ENCODE measurements at regions not wholly inside any gene's neighbourhood (a gene's known extent, or its start where the extent isn't known, plus 50 kb on each side); places are given as distances from the start of the nearest gene placed in this dataset.
"Not testable (repeated sequence)": the region's sequence is repeated elsewhere in the genome, so short reads cannot be mapped to it uniquely, and the experiment has no call there.

DNA sequence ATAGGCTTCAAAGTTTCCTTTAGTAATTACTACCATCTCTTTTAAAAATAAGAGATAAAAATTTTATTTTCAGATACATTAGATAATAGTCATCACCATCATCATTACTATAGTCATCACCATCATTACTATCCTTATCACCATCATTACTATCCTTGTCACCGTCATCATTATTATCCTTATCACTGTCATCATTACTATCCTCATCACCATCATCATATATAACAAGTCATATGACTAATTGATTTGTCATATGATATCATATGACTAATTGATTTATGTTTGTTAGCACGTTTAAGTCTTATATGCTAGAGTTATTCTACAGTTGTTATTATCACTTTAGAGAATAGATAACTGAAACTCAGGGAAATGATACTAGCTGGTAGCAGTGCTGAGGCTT is 382.1 kb upstream of the CDH18 start:
- DNase-seq (ENCODE audit: low read depth): no peak

DNA sequence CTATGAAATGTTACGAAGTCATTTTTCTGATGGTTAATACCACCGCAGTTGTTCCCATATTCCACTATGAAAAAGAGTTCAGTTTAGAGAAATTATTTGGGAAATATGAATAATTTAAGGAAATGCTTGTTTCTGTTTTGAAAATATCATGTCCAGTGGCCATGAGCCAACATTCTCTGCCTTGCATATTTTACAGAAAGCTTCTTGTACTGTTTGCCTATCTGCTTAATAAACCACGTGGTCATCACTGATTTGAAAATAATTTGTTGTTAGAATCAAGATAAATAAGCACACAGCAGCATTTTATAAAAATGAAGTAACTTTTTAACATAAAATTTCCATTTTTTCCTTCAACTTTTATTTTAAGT is 381.5 kb upstream of the CDH18 start:
- no peak for DNase-seq (ENCODE audit: low read depth)

DNA sequence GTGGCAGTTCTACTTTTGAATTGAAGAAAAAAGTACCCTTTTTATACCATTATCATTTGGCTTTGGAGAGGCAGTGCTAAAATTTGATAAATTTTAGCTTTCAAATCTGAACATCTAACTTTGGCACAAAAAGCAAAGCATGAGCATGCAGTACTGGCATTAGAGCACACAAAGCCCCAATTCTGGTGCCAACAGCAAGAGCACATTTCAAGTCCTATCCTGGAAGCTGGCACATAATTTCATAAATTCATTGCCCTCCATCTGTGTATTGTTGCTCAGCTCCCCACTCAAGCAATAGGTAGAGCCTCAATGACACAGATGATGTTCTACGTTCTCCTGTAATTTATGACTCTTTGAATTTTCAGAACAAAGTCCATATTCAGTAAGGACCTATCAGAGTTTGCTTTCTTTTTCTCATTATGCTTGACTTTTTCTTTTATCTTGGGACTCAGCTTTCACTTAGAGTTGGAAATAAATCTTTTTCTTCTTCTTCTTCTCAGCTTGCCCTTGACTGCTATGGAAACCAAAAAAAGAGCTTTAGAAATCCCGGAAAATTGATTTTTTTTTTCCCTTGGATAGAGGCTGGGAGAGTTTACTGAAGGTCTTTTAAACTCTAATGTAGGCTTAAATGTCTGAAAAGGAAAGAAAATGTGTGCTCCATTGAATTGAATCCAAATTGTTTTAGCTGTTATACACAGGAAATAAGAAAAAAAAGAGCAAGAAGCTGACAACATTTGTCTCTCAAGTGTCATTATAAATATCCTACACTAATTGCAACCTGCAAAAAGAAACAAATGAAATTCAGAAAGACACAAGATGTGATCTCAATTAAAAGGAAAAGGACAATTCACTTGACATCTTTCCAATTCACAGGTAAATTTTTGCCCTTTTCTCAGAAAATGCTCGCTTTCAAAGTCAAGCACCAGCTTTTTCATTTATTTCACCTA is 380.8 kb upstream of the CDH18 start:
- DNase-seq (ENCODE audit: low read depth): no peak

DNA sequence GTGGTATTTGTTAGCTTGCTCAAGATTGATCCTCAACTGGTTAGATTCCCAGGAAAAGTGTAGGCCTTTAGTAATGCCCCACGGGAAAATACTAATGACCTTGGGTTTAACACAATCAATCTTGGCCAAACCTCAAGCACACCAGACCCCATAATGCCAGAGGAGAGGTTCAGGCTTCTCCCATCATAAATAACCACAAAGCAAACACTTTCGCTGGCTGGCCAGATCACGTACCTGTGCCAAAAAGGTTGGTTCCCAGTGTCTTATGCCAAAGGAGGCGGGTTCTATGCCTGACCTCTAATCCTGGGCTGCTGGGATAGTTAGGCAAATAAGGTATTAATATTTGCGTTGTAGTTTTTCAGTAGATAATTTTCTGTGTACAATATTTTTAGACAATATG is 379.2 kb upstream of the CDH18 start:
- no peak for DNase-seq (ENCODE audit: low read depth)

DNA sequence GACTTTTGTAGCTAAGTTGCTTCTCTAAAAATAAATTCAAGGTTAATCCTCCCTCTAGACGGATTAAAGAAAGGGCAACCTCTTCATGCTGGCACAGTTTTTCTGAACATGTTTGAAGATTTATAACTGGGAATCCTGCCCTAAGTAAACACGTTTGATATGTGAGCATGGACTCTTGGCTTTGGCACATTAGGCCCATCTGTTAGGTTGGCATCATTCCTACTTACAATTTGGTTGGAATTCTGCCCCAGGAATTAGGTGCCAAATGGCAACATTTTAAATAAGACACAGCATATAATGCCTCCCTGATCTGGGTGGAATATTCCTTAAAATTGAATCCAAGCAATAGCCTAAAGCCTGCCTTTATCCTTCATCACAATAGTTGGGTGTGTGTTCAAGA is 372.3 kb upstream of the CDH18 start:
- no peak for DNase-seq (ENCODE audit: low read depth)

DNA sequence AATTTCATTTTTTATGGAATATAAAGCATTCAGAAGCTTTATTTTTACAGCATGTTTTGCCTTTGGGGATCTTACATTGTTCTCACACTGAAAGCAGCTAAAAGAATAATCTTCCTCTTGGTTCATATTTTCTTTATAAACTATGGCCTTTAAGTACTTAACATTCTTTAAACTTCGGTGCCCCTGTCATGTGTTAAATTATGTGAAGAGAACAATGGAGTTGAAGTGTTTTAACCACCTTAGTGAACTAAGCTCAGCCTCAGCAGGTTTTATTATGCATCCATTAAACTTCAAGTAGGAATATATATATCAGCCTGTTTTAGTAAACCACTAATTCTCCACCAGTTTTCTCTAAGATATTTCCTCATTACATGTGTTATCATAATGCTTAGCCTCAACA is 371.4 kb upstream of the CDH18 start:
- no peak for DNase-seq (ENCODE audit: low read depth)

DNA sequence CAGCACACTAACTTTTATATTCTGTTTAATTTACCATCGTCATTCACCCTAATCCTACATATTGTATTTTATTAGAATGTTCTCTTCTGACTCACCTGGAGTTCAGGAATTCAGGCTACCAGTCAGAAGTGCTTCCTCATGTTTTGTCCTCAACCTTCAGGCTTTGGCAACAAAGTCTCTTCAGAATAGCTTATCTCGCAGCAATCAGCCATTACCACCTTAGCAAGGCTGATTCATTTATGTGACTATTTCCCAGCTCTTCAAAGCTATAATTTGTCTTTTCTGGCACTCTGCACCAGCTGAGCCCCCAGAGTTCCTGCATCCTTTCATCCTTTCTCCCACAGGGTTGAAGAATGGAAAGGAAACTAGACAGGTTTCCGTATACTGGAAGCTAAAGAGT is 365.5 kb upstream of the CDH18 start:
- no peak for DNase-seq (ENCODE audit: low read depth)

DNA sequence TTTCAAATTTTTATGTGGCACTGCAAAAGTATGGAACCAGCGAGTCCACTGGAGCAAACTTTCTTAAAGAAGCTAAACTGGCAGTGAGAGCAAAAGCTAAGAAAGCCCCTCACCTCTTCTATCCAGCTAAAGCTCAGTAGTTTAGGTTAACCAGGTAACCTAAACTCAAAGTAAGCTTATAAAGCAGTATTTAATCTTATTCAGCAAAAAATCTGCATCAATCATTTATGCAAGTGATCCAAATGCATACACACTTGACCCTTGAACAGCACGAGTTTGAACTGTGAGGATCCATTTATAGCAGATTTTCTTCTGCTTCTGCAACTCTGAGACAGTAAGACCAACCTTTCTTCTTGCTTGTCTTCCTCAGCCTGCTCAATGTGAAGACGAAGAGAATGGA is 363.8 kb upstream of the CDH18 start:
- DNase-seq (ENCODE audit: low read depth): no peak

DNA sequence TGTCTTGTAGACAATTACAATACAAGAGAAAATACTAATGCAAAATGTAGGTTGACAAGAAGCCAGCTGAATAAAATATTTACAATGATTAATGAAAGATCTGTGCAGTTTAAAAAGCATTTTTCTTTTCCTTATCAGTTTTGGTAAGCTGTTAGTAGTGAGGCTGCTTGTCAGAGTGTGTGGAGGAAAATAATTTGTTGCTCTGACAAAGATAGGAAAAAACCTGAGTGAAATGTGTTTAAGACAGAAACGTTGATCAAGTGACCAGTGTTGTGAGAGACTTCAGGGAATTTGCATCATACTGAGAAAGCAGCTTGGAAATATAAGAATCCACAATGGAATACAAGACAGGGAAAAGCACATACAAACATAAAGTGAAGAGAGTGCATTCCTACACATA is 360.3 kb upstream of the CDH18 start:
- no peak for DNase-seq (ENCODE audit: low read depth)

DNA sequence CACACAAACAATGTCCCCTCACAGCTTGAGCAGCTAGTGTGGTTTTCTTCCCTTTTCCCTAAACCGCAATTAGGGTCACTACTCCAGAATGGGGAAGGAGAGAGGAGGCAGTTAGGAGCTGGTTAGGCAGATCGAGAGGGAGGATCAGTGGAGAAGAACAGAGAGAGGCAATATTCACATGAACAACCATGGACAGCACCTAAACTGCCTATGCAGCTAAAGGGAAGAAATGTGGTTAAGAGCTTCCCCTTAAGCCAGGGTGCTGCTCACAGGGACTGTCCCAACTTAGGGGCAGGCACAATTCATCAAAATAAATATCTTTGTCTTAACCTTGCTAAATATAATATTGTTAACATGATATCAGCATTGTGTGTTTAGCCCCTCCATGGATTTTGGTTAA is 359.3 kb upstream of the CDH18 start:
- DNase-seq (ENCODE audit: low read depth): no peak

DNA sequence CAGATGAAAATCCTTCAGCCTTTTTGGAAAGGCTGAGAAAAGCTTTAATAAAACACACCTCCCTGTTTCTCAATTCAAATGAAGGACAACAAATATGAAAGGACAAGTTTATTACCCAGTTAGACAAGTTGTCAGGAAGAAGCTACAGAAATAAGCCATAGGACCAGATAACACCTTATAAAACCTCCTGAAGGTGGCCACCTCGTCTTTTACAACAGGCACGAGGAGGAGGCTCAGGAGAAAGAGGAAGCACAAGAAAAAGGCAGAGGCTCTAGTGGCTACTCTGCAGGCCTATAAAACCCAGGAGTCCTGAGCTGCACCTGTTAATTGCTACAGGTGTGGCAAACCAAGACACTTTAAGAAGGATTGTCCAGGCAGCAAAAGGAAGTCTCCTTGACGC is 352.1 kb upstream of the CDH18 start:
- DNase-seq (ENCODE audit: low read depth): peak; percentile 6

DNA sequence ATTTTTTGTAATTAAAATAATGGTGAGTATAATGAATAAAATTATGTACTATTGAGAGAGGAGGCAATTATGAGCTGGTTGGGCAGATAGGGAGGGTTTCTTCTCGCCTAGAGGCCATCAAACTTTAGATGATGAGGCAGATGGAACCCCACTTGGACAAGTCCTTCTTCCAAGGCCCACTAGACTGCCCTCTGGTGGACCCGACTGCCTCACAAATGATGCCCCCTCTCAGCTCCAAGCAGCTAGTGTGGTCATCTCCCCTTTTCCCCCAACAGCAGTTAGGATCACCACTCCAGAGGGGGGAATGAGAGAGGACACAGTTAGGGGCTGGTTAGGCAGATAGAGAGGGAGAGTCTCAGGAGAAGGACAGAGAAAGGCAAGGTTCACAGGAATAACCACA is 348.0 kb upstream of the CDH18 start:
- peak; percentile 8 for DNase-seq (ENCODE audit: low read depth)

DNA sequence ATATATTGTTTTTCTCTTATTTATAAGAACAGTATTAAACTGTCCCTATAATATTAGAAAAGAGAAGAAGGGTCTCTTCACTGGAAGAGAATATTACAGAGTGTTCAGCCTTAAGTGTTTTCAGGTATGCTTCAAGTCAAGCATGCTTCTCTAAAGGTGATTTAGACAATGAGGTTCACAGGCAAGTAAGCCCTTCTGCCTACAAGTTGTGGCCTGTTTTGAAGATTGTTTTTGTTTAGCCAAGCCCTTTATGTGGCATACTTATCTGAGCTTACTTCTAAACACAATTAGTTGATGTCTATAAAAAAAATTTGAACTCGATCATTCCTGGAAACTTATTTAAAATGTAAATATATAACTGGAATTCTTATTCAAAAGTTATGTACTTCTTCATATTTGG is 343.8 kb upstream of the CDH18 start:
- DNase-seq (ENCODE audit: low read depth): no peak

DNA sequence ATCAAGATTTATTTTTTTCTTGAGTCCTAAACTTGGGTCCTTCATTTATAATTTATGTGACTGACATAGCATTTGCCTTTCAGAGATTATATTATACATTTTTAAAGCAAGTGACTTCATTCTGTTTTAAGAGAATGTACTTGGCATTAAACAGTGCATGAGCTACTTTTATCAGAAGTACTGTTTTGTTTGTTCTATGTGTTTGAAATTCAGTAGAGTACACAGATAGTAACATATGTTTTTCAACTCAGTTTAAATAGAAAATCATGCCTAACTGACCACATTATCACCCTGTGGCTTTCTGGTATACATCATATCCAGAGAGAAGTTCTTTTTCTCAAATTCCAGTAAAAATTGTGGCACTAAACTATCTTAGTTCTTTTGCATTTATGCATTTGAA is 335.3 kb upstream of the CDH18 start:
- DNase-seq (ENCODE audit: low read depth): no peak

DNA sequence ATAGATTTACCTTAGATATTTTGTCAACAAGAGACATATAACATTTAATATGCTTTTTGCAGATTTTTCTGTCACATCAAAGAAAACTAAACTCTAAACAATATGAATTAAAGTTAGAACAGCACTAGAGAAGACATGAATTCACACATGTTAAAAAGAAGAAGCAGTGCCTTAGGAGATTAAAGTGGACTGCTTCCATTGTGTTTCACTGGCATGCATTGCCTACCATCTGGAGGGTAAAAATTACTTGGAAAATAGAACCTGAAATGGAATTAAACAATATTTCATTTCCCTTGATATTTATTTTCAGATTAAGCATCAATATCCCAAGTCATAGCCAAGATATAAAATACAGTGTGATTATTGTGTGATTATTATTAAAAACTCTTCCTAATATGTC is 319.4 kb upstream of the CDH18 start:
- no peak for DNase-seq (ENCODE audit: low read depth)

DNA sequence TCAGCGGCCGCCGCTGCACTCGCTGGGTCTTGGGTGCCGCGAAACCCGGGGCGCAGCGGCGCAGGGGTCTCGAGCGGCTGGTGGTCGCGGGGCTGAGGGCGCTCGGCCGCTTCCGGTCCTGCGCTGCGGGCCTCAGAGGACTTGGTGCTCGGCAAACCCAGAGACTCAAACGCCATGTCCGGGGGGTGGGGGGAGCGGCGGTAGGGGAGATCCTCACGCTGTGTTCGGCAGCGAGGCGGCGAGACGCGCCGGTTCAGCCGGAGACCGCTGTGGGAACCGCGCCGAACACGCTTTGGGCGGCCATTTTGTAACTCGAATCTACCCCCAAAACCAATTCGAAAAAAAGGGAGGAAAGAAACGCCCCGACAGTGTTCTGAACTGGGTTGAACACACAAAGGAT is 317.5 kb upstream of the CDH18 start:
- DNase-seq (ENCODE audit: low read depth): no peak

DNA sequence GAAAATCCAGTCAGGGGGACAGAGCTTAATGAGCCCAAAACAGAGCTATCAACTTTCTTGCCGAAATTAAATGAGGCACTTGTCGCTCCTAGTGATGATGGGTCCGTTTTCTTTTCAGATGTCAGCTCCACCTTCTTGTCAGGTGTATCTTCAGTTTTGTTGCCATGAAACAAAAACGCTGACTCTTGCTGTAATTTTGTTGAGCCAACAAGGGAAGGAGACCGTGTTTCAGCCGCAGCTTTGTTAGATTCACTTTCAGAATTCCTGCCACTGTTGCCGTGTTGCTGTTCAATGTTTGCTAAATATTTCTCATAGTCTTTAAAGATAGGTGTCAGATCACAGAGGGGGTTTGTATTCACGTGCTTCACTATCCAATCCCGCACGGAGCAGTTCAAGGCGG is 316.6 kb upstream of the CDH18 start:
- DNase-seq (ENCODE audit: low read depth): not testable (repeated sequence)

DNA sequence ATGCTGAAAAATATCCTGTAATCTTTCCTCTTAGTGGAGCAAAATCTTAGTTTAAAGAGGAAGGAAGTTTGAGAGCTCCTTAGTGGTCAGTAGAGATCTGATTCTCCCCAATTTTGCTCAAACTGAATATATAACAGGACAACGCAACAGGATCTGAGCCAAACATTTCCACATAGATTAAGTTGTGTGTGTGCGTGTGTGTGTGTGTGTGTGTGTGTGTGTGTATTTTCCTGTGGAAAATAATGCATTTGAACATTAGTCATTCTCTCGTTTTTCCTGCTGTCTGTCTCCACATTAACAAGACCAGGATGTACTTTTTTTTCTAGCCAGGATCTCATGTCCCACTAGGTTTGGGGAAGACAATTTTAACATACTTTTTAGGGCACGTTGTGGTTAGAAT is 312.1 kb upstream of the CDH18 start:
- peak; percentile 10 for DNase-seq (ENCODE audit: low read depth)

DNA sequence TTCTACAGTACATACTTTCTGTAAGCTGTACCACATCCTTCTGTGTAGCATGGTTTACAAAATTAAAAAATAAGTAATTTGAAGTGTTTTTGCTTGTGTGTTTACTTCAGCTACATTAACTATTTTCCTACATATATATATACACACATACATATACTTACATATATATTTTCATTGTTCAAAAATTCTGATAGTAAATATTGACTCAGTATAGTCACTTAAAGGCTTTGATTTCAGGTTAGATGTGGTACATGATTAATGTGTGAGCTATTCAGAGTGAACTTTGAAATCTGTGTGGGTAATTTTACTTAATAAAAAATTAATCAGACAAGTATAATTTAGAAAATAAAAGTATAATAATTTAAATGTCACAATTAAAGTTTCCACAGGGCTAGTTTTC is 306.7 kb upstream of the CDH18 start:
- no peak for DNase-seq (ENCODE audit: low read depth)

DNA sequence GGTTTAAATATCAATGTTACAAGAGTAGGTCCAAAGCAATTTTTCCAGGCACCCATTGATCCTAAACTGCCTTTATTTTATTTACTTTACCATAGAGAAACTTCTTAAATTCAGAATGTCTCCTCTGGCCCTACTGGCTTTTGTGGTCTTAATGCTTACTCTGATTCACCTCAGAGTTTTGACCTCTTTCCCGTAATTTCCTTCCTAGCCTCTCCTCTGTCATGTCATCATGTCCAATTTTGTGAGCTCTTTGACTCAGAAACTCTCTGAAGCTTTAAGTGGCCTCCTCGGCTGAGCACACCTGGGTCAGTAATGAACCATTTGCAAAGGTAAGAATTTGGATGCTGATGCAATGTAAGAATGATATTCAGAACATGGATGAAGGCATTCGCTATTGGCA is 303.8 kb upstream of the CDH18 start:
- DNase-seq (ENCODE audit: low read depth): peak; percentile 30

DNA sequence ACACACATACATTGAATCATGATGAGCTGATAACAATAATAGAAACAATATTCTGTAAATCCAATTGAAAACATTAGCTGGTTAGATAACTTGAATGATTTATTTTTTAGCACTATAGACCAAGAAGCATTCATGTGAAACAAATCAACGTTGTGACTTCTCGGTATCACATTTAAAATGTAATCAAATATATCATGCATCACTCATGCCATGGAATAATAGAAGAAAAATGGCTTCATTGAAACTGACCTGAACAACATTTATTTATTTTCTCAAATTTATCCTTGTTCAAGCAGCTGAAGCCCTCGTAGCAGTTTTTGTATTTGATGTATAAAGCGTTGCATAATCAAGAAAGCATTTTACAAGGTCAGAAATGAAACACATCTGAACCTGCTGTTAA is 299.6 kb upstream of the CDH18 start:
- no peak for DNase-seq (ENCODE audit: low read depth)

DNA sequence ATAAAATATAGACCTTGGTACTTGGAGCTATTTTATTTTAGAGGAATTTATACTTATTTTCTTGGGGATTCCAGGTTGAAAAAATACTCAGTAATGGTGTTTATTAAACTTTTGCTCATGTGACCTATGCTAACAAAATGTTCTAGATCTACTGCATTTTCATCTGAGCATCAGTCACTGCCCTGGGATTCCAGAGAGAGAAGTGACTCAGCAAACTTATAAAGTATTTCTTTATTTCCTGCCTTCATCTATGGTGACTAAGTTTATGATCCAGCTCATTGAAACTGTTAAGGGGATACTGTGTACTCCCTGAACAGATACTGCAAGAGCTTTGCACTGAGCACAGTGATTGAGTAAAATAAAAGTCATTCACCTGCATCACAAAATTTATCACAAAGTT is 298.5 kb upstream of the CDH18 start:
- peak; percentile 86 for DNase-seq (ENCODE audit: low read depth)

DNA sequence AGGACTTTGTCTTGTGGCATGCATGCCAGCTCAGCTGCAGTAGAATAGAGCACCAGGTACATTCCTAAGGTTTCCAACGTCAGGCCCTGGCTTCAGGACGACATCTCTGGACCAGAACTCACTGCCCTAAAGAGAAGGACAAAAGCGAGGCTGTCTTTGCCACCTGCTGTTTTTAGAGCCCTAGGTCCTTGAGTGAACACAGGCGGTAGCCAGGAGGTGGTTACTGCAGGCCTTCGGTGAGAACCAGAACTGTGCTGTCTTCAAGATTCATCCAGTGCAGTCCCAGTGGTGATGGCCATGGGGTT is 288.9 kb upstream of the CDH18 start:
- no peak for DNase-seq (ENCODE audit: low read depth)
